ENCODE measurements at regions not wholly inside any gene's neighbourhood (a gene's known extent, or its start where the extent isn't known, plus 50 kb on each side); places are given as distances from the start of the nearest gene placed in this dataset.

GRCh38 chr5:109935833-109936490, 246.2 kb downstream of the MAN2A1 start:
- DNase-seq (ENCODE audit: low read depth, low spot score) = no peak
- Histone ChIP-seq H2AFZ (ENCODE audit: low read depth, low read length, poor library complexity, severe bottlenecking) (no peak overlapping the region), H3K79me2 (ENCODE audit: insufficient read depth, low read length) (no peaks in the 10 kb centered on the region), H3K27me3 (ENCODE audit: insufficient read depth, low read length) (no peaks in the 10 kb centered on the region; the same call in 1 of the 2 replicates), H3K4me2 (ENCODE audit: low read length) (no peak overlapping the region), H3K9me2 (ENCODE audit: insufficient read depth) (no peaks in the 10 kb centered on the region), H3K4me3 (replicated peaks in 1 of 2; ENCODE audit: low read depth in 1 of 2, low read length in 2 of 2) (no peak overlapping the region), H3K9ac (ENCODE audit: low read length) (no peak overlapping the region), H4K20me1 (ENCODE audit: insufficient read depth) (no peaks in the 10 kb centered on the region), H3K36me3 (ENCODE audit: control insufficient read depth in 1 of 2, insufficient read depth in 2 of 2, low read length in 2 of 2) (no peaks in the 10 kb centered on the region), H3K9me3 (ENCODE audit: control insufficient read depth in 1 of 2, insufficient read depth in 1 of 2, low read depth in 1 of 2, low read length in 2 of 2) (no peaks in the 10 kb centered on the region), H3K27ac (ENCODE audit: low read depth, low read length) (no peak overlapping the region), H3K4me1 (ENCODE audit: control insufficient read depth in 1 of 2, insufficient read depth in 2 of 2, low read length in 2 of 2) (no peaks in the 10 kb centered on the region)
- intact Hi-C loops (cut with micrococcal nuclease) = no loop called here
- TF ChIP-seq JUND (IDR thresholded peaks at IDR 0.05) (no peak), POLR2A (IDR thresholded peaks at IDR 0.05; ENCODE audit: borderline replicate concordance, extremely low read depth, insufficient read depth, insufficient read length) (no peak), EGR1 (IDR thresholded peaks at IDR 0.05; ENCODE audit: low read depth) (no peak), CBX3 (IDR thresholded peaks at IDR 0.05; ENCODE audit: low read depth) (no peak), FOSL1 (IDR thresholded peaks at IDR 0.05; ENCODE audit: low read depth) (no peak), CTCF (IDR thresholded peaks at IDR 0.05 in 2 of 3, conservative IDR thresholded peaks at IDR 0.05 in 1 of 3; ENCODE audit: borderline replicate concordance in 1 of 3, insufficient read depth in 1 of 3, low read depth in 2 of 3, low read length in 2 of 3) (no peak), REST (IDR thresholded peaks at IDR 0.05; ENCODE audit: low read depth) (no peak)
- RAD21 ChIA-PET (ENCODE audit: low non-redundant PET in 1 of 2, low total read pairs in 2 of 2, uncharacterized antibody in 2 of 2, unreplicated experiment in 2 of 2) = no interaction called here
- CTCF ChIA-PET = no interaction called here
- BruUV-seq (replicated peaks) = no TSS peak
- no peak for ATAC-seq
- POLR2A ChIA-PET = no interaction called here
